Lower lobe of right lung (tissue), 2 donors: ENCODE measurements at regions not wholly inside any gene's neighbourhood (a gene's known extent, or its start where the extent isn't known, plus 50 kb on each side); places are given as distances from the start of the nearest gene placed in this dataset.

Experiments
- ATAC-seq, 2 donors: fragments of 200-7000 bp; cut with Tn5 transposase; one replicate each; pipeline ENCODE4 v1.9.1; 2020 to 2022; ENCODE audit warnings: mild to moderate bottlenecking in 2 of 2, moderate library complexity in 2 of 2
- DNase-seq: peaks from one replicate; pipeline ENCODE4 v3.0.0-alpha.2; 2020
- H3K27ac ChIP-seq: fragments of 200-600 bp; one replicate; pipeline ENCODE4 v1.8.0; 2022
- H3K27me3 ChIP-seq: fragments of 200-600 bp; one replicate; pipeline ENCODE4 v1.8.0; 2022; ENCODE audit warnings: low read depth
- H3K36me3 ChIP-seq: fragments of 200-600 bp; one replicate; pipeline ENCODE4 v1.8.0; 2022; ENCODE audit warnings: mild to moderate bottlenecking
- H3K4me1 ChIP-seq: fragments of 200-600 bp; one replicate; pipeline ENCODE4 v1.8.0; 2022
- H3K4me3 ChIP-seq: fragments of 200-600 bp; one replicate; pipeline ENCODE4 v1.8.0; 2022; ENCODE audit warnings: mild to moderate bottlenecking
- H3K9me3 ChIP-seq: fragments of 200-600 bp; one replicate; pipeline ENCODE4 v1.8.0; 2022
- intact Hi-C: fragments of 100-400 bp; cut with DNase I; formaldehyde crosslinking; loops from one replicate; pipeline ENCODE4 v1.11.0; 2022
- TF ChIP-seq, protein P1 (sequence below): fragments of 200-600 bp; IDR thresholded peaks from one replicate; pipeline ENCODE4 v1.8.0; 2022; ENCODE audit warnings: antibody characterized with exemption, mild to moderate bottlenecking
- donor health status: DM: no; HTN: yes; CAD: no; lungs with severe emphysema.

DNA sequence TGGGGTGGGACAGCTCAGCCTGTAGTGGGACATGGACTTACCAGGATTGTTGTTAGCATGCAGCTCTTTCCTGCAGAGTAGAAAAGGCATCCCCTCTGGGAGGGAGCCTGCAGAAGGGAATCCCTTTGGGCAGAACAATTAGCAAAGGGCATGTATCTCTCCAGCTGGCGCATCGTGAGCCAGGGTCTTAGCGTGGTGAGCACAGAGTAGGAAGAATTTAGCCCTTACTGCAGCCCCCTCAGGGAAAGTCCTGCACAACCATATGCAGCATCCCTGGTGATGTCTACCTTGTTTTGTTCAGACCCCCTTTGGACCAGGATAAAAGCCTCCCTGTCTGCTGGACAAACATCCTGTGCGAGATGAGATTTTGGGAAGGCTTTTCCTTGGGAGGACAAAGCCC, 292.1 kb downstream of the SLC4A3 start:
- intact Hi-C loops: no loop called here
- Histone ChIP-seq H3K4me1 (no peaks in the 10 kb centered on the region), H3K4me3 (no peak overlapping the region), H3K27ac (no peak overlapping the region), H3K36me3 (no peaks in the 10 kb centered on the region), H3K9me3 (no peaks in the 10 kb centered on the region), H3K27me3 (no peaks in the 10 kb centered on the region)
- ATAC-seq (no peak), DNase-seq (no peak)
- TF ChIP-seq, protein P1, sequence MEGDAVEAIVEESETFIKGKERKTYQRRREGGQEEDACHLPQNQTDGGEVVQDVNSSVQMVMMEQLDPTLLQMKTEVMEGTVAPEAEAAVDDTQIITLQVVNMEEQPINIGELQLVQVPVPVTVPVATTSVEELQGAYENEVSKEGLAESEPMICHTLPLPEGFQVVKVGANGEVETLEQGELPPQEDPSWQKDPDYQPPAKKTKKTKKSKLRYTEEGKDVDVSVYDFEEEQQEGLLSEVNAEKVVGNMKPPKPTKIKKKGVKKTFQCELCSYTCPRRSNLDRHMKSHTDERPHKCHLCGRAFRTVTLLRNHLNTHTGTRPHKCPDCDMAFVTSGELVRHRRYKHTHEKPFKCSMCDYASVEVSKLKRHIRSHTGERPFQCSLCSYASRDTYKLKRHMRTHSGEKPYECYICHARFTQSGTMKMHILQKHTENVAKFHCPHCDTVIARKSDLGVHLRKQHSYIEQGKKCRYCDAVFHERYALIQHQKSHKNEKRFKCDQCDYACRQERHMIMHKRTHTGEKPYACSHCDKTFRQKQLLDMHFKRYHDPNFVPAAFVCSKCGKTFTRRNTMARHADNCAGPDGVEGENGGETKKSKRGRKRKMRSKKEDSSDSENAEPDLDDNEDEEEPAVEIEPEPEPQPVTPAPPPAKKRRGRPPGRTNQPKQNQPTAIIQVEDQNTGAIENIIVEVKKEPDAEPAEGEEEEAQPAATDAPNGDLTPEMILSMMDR: no peak

DNA sequence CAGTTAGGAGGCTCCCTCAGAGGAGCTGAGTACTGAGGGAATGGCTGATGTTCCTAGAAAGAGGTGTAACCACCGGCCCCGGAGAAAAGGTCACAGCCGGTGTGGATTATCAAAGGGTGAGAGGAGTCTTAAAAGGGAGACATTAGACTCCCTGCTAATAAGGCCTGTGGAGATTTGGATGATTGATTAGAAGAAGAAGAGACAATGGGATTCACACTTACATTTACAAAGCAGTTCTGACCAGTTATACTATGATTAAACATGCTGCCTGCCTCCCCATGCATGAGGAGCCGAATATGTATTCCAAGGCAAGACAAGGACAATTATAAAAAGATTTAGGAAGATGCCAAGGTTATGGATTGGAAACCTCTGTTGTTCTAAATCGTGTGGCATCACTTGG, 302.4 kb downstream of the SLC4A3 start:
- H3K4me3 ChIP-seq: no peak overlapping the region
- ATAC-seq (no peak), DNase-seq (no peak)
- H3K27ac ChIP-seq: no peak overlapping the region
- TF ChIP-seq, protein P1: no peak
- no peaks in the 10 kb centered on the region for H3K36me3 ChIP-seq
- no peaks in the 10 kb centered on the region for H3K27me3 ChIP-seq
- intact Hi-C loops: no loop called here
- H3K9me3 ChIP-seq: no peaks in the 10 kb centered on the region
- H3K4me1 ChIP-seq: no peaks in the 10 kb centered on the region

DNA sequence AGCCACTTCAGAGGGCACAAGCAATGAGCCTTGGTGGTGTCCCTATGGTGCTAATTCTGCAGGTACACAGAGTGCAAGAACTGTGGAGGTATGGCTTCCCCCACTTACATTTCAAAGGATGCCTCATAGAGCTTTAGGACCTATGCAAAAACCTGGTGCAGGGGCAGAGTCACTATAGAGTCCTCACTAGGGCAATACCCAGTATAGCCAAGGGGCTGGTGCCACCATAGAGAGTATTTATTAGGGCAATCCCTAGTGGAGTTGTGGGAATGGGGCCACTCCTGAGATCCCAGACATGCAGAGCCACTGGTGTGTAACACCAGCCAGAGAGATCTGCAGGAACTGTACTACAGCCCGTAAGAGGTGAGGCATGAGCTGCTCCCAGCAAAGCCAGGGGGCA, 312.2 kb downstream of the SLC4A3 start:
- no peak overlapping the region for H3K27ac ChIP-seq
- no peaks in the 10 kb centered on the region for H3K9me3 ChIP-seq
- H3K4me1 ChIP-seq: no peaks in the 10 kb centered on the region
- no peaks in the 10 kb centered on the region for H3K27me3 ChIP-seq
- intact Hi-C loops: no loop called here
- DNase-seq (no peak), ATAC-seq (peak in 1 of 2 donors; percentile 19)
- no peak overlapping the region for H3K4me3 ChIP-seq
- H3K36me3 ChIP-seq: no peaks in the 10 kb centered on the region
- TF ChIP-seq, protein P1: no peak

DNA sequence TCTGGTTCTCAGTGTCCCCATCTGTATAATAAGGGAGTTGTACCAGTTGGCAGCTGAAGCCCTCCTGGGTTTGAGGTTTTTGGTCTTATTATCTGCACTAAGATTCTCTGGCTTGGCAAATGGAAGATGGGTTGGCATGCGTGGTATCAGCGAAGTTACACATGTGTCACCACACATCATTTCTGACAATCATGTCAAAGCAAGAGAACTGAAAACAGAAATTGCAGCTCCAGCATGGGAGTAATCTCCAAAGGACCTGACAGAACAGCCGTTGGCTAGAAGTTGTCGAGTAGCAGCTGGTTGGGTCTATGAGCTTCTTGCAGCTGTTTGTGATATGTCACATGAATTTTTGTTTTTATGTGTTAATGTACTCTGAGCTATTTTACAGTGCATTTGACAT, 317.4 kb downstream of the SLC4A3 start:
- Histone ChIP-seq H3K4me3 (no peak overlapping the region), H3K4me1 (no peaks in the 10 kb centered on the region), H3K9me3 (no peaks in the 10 kb centered on the region), H3K27me3 (no peaks in the 10 kb centered on the region), H3K27ac (no peak overlapping the region), H3K36me3 (no peaks in the 10 kb centered on the region)
- intact Hi-C loops: no loop called here
- TF ChIP-seq, protein P1: no peak
- DNase-seq (no peak), ATAC-seq (no peak)

DNA sequence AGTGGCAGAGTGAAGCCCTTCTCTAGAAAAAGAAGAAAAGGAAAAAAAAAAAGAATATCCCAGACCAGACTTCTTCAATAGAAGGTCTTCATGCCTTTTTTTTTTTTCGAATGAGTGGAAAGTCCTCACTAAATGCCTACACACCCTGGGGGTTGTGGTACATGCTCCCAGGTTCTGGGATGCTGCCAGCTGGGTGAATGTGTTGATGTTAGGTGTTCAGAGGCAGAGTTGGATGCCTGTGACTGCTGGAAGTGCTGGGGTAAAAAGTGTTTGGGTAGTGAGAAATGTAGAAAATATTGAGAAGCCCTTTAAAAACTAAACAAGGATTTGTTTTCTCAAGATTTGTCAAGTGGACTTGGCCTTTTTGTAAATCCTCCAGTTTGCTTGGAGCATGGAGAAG, 318.6 kb downstream of the SLC4A3 start:
- no peaks in the 10 kb centered on the region for H3K9me3 ChIP-seq
- ATAC-seq: no peak
- intact Hi-C loops: no loop called here
- no peaks in the 10 kb centered on the region for H3K36me3 ChIP-seq
- TF ChIP-seq, protein P1: no peak
- H3K4me3 ChIP-seq: no peak overlapping the region
- no peaks in the 10 kb centered on the region for H3K4me1 ChIP-seq
- no peak overlapping the region for H3K27ac ChIP-seq
- DNase-seq: no peak
- H3K27me3 ChIP-seq: no peaks in the 10 kb centered on the region

DNA sequence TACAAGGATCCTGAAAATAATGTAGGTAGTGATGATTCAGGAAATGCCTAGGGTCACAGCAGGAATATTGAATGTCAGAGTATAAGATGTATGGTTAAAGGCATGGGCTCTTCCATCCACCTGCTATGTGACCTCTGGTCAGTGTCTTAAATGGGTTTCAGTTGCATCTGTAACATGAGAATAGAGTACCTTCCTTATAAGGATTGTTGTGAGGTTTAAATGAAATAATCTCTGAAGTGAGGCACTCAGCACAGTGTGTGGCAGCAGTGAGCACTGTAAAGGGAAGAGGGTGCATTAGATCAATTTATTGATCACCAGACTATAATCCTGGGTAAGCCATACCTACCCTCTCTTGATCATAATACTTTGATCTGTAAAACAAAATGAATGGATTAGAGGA, 319.1 kb downstream of the SLC4A3 start:
- no peak overlapping the region for H3K4me3 ChIP-seq
- no peaks in the 10 kb centered on the region for H3K27me3 ChIP-seq
- DNase-seq (no peak), ATAC-seq (no peak)
- H3K27ac ChIP-seq: no peak overlapping the region
- intact Hi-C loops: no loop called here
- no peaks in the 10 kb centered on the region for H3K9me3 ChIP-seq
- H3K36me3 ChIP-seq: no peaks in the 10 kb centered on the region
- no peaks in the 10 kb centered on the region for H3K4me1 ChIP-seq
- TF ChIP-seq, protein P1: no peak
